Endothelial cell of umbilical vein (primary cell): ENCODE measurements at regions not wholly inside any gene's neighbourhood (a gene's known extent, or its start where the extent isn't known, plus 50 kb on each side); places are given as distances from the start of the nearest gene placed in this dataset.

ENCODE experiments used
- CTCF ChIP-seq, 2 donors: IDR thresholded peaks; 1 replicate in 1 of 2; 2 replicates in 1 of 2; pipeline ENCODE4 v1.5.1; 2011; ENCODE audit warnings: low read length in 2 of 2, mild to moderate bottlenecking in 2 of 2, moderate library complexity in 2 of 2, control low read depth in 1 of 2, inconsistent platforms in 1 of 2, low read depth in 1 of 2; ENCODE audit not compliant: insufficient read depth in 1 of 2; ENCODE audit errors: extremely low read depth in 1 of 2
- MAX ChIP-seq: IDR thresholded peaks from 2 replicates; pipeline ENCODE4 v1.6.1; 2011; ENCODE audit not compliant: insufficient read depth, insufficient read length
- POLR2AphosphoS5 ChIP-seq: IDR thresholded peaks from 2 replicates; pipeline ENCODE4 v1.6.1; 2012; ENCODE audit warnings: low read depth, mild to moderate bottlenecking, control low read depth, low read length, moderate library complexity; ENCODE audit not compliant: insufficient read depth

GRCh38 chr4:13815231-13815630 lies 187.7 kb upstream of the BOD1L1 start:
- TF ChIP-seq POLR2AphosphoS5 (no peak), CTCF (IDR thresholded peaks at IDR 0.05; ENCODE audit: extremely low read depth in 1 of 2, insufficient read depth in 1 of 2, low read depth in 1 of 2, low read length in 2 of 2) (no peak), MAX (no peak)
